ENCODE measurements at regions not wholly inside any gene's neighbourhood (a gene's known extent, or its start where the extent isn't known, plus 50 kb on each side); places are given as distances from the start of the nearest gene placed in this dataset.

- Histone ChIP-seq H3K9me2 (replicated peaks; ENCODE audit: insufficient read depth, low read length) (no peaks in the 10 kb centered on the region), H3K9me3 (ENCODE audit: insufficient read depth, low read length) (no peaks in the 10 kb centered on the region), H3K9ac (ENCODE audit: low read length) (no peak overlapping the region), H3K27me3 (ENCODE audit: low read length) (no peaks in the 10 kb centered on the region), H3F3A (ENCODE audit: insufficient read depth) (no peaks in the 10 kb centered on the region), H3K4me2 (ENCODE audit: low read depth, low read length, poor library complexity, severe bottlenecking) (no peak overlapping the region), H2AFZ (ENCODE audit: low read depth, low read length, severe bottlenecking) (no peak overlapping the region), H4K20me1 (ENCODE audit: low read depth, low read length) (no peaks in the 10 kb centered on the region), H3K79me2 (ENCODE audit: insufficient read depth, low read length) (no peaks in the 10 kb centered on the region), H3K4me3 (ENCODE audit: insufficient read depth, low read length, poor library complexity, severe bottlenecking) (no peak overlapping the region), H3K27ac (ENCODE audit: low read depth, low read length) (no peak overlapping the region), H3K36me3 (ENCODE audit: low read length) (no peaks in the 10 kb centered on the region)
- TF ChIP-seq EZH2phosphoT487 (conservative IDR thresholded peaks at IDR 0.05; ENCODE audit: low read length) (no peak), CTCF (IDR thresholded peaks at IDR 0.05; ENCODE audit: insufficient read depth, low read length, poor library complexity, severe bottlenecking) (no peak)
Observed at GRCh38 chr10:2938869-2939268, 128.5 kb upstream of the PFKP start.

GRCh38 chr10:2936816-2937215, 130.5 kb upstream of the PFKP start:
- Histone ChIP-seq H3K9me2 (replicated peaks; ENCODE audit: insufficient read depth, low read length) (no peaks in the 10 kb centered on the region), H3K27ac (ENCODE audit: low read depth, low read length) (no peak overlapping the region), H3K27me3 (ENCODE audit: low read length) (no peaks in the 10 kb centered on the region), H3K36me3 (ENCODE audit: low read length) (no peaks in the 10 kb centered on the region), H3K9me3 (ENCODE audit: insufficient read depth, low read length) (no peaks in the 10 kb centered on the region; the same call in 1 of the 2 replicates), H3K4me3 (ENCODE audit: insufficient read depth, low read length, poor library complexity, severe bottlenecking) (no peak overlapping the region), H2AFZ (ENCODE audit: low read depth, low read length, severe bottlenecking) (no peak overlapping the region), H3F3A (ENCODE audit: insufficient read depth) (no peaks in the 10 kb centered on the region), H3K79me2 (ENCODE audit: insufficient read depth, low read length) (no peaks in the 10 kb centered on the region), H3K9ac (ENCODE audit: low read length) (no peak overlapping the region), H4K20me1 (ENCODE audit: low read depth, low read length) (no peaks in the 10 kb centered on the region), H3K4me2 (ENCODE audit: low read depth, low read length, poor library complexity, severe bottlenecking) (no peak overlapping the region)
- TF ChIP-seq EZH2phosphoT487 (conservative IDR thresholded peaks at IDR 0.05; ENCODE audit: low read length) (no peak), CTCF (IDR thresholded peaks at IDR 0.05; ENCODE audit: insufficient read depth, low read length, poor library complexity, severe bottlenecking) (no peak)

DNA sequence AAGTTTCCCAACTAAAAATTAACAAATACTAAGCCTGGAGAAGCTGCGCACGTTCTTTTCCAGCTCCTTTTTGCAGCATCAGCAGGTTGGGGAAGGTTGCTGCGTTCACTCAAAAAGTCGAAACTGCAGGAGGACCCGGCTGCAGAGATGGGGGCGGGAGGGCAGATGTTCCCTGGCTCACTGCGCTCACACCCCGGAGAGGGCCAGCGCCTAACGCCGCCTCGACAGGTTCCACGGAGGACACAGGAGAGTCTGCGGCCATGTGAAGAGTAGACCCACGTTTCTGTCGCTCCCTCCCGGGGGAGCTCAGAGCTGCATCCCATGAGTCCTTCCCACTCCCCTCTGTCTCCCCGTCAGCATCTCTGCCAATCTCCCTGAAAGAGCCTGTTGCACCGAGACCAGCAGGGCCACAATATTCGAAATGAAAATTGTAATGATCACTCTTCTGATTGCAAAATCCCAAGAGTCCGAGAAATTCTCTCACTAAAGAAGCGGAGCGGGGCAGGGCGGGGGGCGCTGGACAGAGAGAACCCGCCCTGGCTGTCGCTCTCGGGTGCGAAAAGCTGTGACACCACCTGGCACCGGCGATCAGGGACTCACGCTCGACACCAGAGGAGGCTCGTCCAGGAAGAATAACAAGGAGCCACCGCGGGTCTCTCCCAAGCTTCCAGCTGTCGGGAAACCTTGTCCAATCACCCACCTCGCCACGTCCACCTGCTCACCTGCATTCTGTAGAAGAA, 131.5 kb upstream of the PFKP start:
- H3K4me3 ChIP-seq (ENCODE audit: insufficient read depth, low read length, poor library complexity, severe bottlenecking): no peak overlapping the region
- H3F3A ChIP-seq (ENCODE audit: insufficient read depth): no peaks in the 10 kb centered on the region
- H3K9me2 ChIP-seq (replicated peaks; ENCODE audit: insufficient read depth, low read length): no peaks in the 10 kb centered on the region
- no peaks in the 10 kb centered on the region for H3K36me3 ChIP-seq (ENCODE audit: low read length)
- no peaks in the 10 kb centered on the region for H3K27me3 ChIP-seq (ENCODE audit: low read length)
- no peaks in the 10 kb centered on the region for H3K79me2 ChIP-seq (ENCODE audit: insufficient read depth, low read length)
- H3K9ac ChIP-seq (ENCODE audit: low read length): no peak overlapping the region
- H2AFZ ChIP-seq (ENCODE audit: low read depth, low read length, severe bottlenecking): no peak overlapping the region
- no peak overlapping the region for H3K27ac ChIP-seq (ENCODE audit: low read depth, low read length)
- H3K9me3 ChIP-seq (ENCODE audit: insufficient read depth, low read length): no peaks in the 10 kb centered on the region; the same call in 1 of the 2 replicates
- H3K4me2 ChIP-seq (ENCODE audit: low read depth, low read length, poor library complexity, severe bottlenecking): no peak overlapping the region
- no peak for TF ChIP-seq EZH2phosphoT487 (conservative IDR thresholded peaks at IDR 0.05; ENCODE audit: low read length)
- TF ChIP-seq CTCF (IDR thresholded peaks at IDR 0.05; ENCODE audit: insufficient read depth, low read length, poor library complexity, severe bottlenecking): no peak
- no peaks in the 10 kb centered on the region for H4K20me1 ChIP-seq (ENCODE audit: low read depth, low read length)

Data from SU-DHL-6 (cell line).